Colonic mucosa (tissue), 4 donors: ENCODE measurements at regions not wholly inside any gene's neighbourhood (a gene's known extent, or its start where the extent isn't known, plus 50 kb on each side); places are given as distances from the start of the nearest gene placed in this dataset.

Source experiments
- DNase-seq: peaks from one replicate; pipeline ENCODE4 v3.0.0-alpha.2; 2020
- H3K27ac ChIP-seq: fragments of 200-600 bp; one replicate; pipeline ENCODE4 v1.8.0; 2021
- H3K27me3 ChIP-seq: fragments of 200-600 bp; one replicate; pipeline ENCODE4 v1.8.0; 2021
- H3K36me3 ChIP-seq: fragments of 200-600 bp; one replicate; pipeline ENCODE4 v1.8.0; 2021
- H3K4me1 ChIP-seq: fragments of 200-600 bp; one replicate; pipeline ENCODE4 v1.8.0; 2021; ENCODE audit warnings: mild to moderate bottlenecking
- H3K4me3 ChIP-seq: fragments of 200-600 bp; one replicate; pipeline ENCODE4 v1.8.0; 2021
- H3K9ac ChIP-seq, 2 donors: one replicate each; pipeline ENCODE4 v1.7.0; 2013; ENCODE audit warnings: control low read depth in 2 of 2, low read depth in 2 of 2, low read length in 2 of 2
- H3K9me3 ChIP-seq: fragments of 200-600 bp; one replicate; pipeline ENCODE4 v1.8.0; 2021
- CTCF ChIP-seq: fragments of 200-600 bp; IDR thresholded peaks from one replicate; pipeline ENCODE4 v1.8.0; 2022; ENCODE audit warnings: antibody characterized with exemption, mild to moderate bottlenecking
- intact Hi-C: fragments of 100-400 bp; cut with DNase I; formaldehyde crosslinking; loops from one replicate; pipeline ENCODE4 v1.14.1; 2022
- donor health status: healthy.
- donor health status: DM: no; HTN: no; CAD: no.
- donor health status: DM: no; HTN: no; CAD: no.

GRCh38 chr1:55568732-55569131 lies 353.6 kb upstream of the USP24 start:
- no peaks in the 10 kb centered on the region for H3K4me1 ChIP-seq

GRCh38 chr1:55560266-55560665 lies 345.1 kb upstream of the USP24 start:
- no peak overlapping the region for H3K9ac ChIP-seq
- no peak for TF ChIP-seq CTCF
- no peak overlapping the region for H3K4me3 ChIP-seq
- H3K9me3 ChIP-seq, result no peaks in the 10 kb centered on the region
- no peak overlapping the region for H3K27ac ChIP-seq
- intact Hi-C loops, result no loop called here
- H3K4me1 ChIP-seq, result no peaks in the 10 kb centered on the region
- no peaks in the 10 kb centered on the region for H3K27me3 ChIP-seq
- DNase-seq, result no peak
- H3K36me3 ChIP-seq, result no peaks in the 10 kb centered on the region

More at GRCh38 chr1:55568732-55569131, 353.6 kb upstream of the USP24 start:
- Histone ChIP-seq H3K4me3 (no peak overlapping the region), H3K27ac (no peak overlapping the region), H3K9ac (no peak overlapping the region), H3K27me3 (no peaks in the 10 kb centered on the region), H3K9me3 (no peaks in the 10 kb centered on the region), H3K36me3 (no peaks in the 10 kb centered on the region)
- no peak for TF ChIP-seq CTCF
- DNase-seq, result no peak
- intact Hi-C loops, result no loop called here

- Histone ChIP-seq H3K4me3 (no peak overlapping the region), H3K27me3 (no peaks in the 10 kb centered on the region), H3K27ac (no peak overlapping the region), H3K4me1 (no peaks in the 10 kb centered on the region), H3K9ac (no peak overlapping the region), H3K9me3 (no peaks in the 10 kb centered on the region), H3K36me3 (no peaks in the 10 kb centered on the region)
- no peak for TF ChIP-seq CTCF
- no peak for DNase-seq
- intact Hi-C loops, result no loop called here
Observed at GRCh38 chr1:55559842-55560241, 344.7 kb upstream of the USP24 start.

- Histone ChIP-seq H3K36me3 (no peaks in the 10 kb centered on the region), H3K27ac (no peak overlapping the region), H3K9ac (no peak overlapping the region), H3K4me1 (no peaks in the 10 kb centered on the region), H3K4me3 (no peak overlapping the region), H3K27me3 (no peaks in the 10 kb centered on the region), H3K9me3 (no peaks in the 10 kb centered on the region)
- no peak for DNase-seq
- intact Hi-C loops, result no loop called here
- TF ChIP-seq CTCF, result no peak
Observed at GRCh38 chr1:55559161-55559611, 344.0 kb upstream of the USP24 start.

- no peaks in the 10 kb centered on the region for H3K27me3 ChIP-seq
- DNase-seq, result no peak
- H3K27ac ChIP-seq, result no peak overlapping the region
- no peaks in the 10 kb centered on the region for H3K4me1 ChIP-seq
- no peak overlapping the region for H3K4me3 ChIP-seq
- H3K9ac ChIP-seq, result no peak overlapping the region
- H3K9me3 ChIP-seq, result no peaks in the 10 kb centered on the region
- intact Hi-C loops, result no loop called here
- TF ChIP-seq CTCF, result no peak
- H3K36me3 ChIP-seq, result no peaks in the 10 kb centered on the region
Observed at GRCh38 chr1:55558515-55558914, 343.4 kb upstream of the USP24 start.
